Lower lobe of right lung (tissue), 2 donors: ENCODE measurements at regions not wholly inside any gene's neighbourhood (a gene's known extent, or its start where the extent isn't known, plus 50 kb on each side); places are given as distances from the start of the nearest gene placed in this dataset.

Source experiments
- ATAC-seq, 2 donors: fragments of 200-7000 bp; cut with Tn5 transposase; one replicate each; pipeline ENCODE4 v1.9.1; 2020 to 2022; ENCODE audit warnings: mild to moderate bottlenecking in 2 of 2, moderate library complexity in 2 of 2
- DNase-seq: peaks from one replicate; pipeline ENCODE4 v3.0.0-alpha.2; 2020
- H3K27ac ChIP-seq: fragments of 200-600 bp; one replicate; pipeline ENCODE4 v1.8.0; 2022
- H3K27me3 ChIP-seq: fragments of 200-600 bp; one replicate; pipeline ENCODE4 v1.8.0; 2022; ENCODE audit warnings: low read depth
- H3K36me3 ChIP-seq: fragments of 200-600 bp; one replicate; pipeline ENCODE4 v1.8.0; 2022; ENCODE audit warnings: mild to moderate bottlenecking
- H3K4me1 ChIP-seq: fragments of 200-600 bp; one replicate; pipeline ENCODE4 v1.8.0; 2022
- H3K4me3 ChIP-seq: fragments of 200-600 bp; one replicate; pipeline ENCODE4 v1.8.0; 2022; ENCODE audit warnings: mild to moderate bottlenecking
- H3K9me3 ChIP-seq: fragments of 200-600 bp; one replicate; pipeline ENCODE4 v1.8.0; 2022
- CTCF ChIP-seq: fragments of 200-600 bp; IDR thresholded peaks from one replicate; pipeline ENCODE4 v1.8.0; 2022; ENCODE audit warnings: antibody characterized with exemption, mild to moderate bottlenecking
- intact Hi-C: fragments of 100-400 bp; cut with DNase I; formaldehyde crosslinking; loops from one replicate; pipeline ENCODE4 v1.11.0; 2022
- donor health status: DM: no; HTN: yes; CAD: no; lungs with severe emphysema.

GRCh38 chr22:48832592-48832991 is 995.1 kb downstream of the BRD1 start:
- ATAC-seq, result no peak
- no peak for DNase-seq
- TF ChIP-seq CTCF, result no peak
- H3K36me3 ChIP-seq, result no peaks in the 10 kb centered on the region
- intact Hi-C loops, result no loop called here
- H3K9me3 ChIP-seq, result peaks cover 8% of the 10 kb centered on the region
- H3K4me1 ChIP-seq, result no peaks in the 10 kb centered on the region
- H3K27ac ChIP-seq, result no peak overlapping the region
- H3K4me3 ChIP-seq, result no peak overlapping the region
- H3K27me3 ChIP-seq, result peaks cover 12% of the 10 kb centered on the region

- Histone ChIP-seq H3K4me3 (no peak overlapping the region), H3K27ac (no peak overlapping the region), H3K27me3 (peaks cover 29% of the 10 kb centered on the region), H3K36me3 (no peaks in the 10 kb centered on the region), H3K4me1 (no peaks in the 10 kb centered on the region), H3K9me3 (peaks cover 8% of the 10 kb centered on the region)
- DNase-seq (no peak), ATAC-seq (no peak)
- no peak for TF ChIP-seq CTCF
- intact Hi-C loops, result no loop called here
These were observed 997.8 kb downstream of the BRD1 start for GRCh38 chr22:48829908-48830307.

GRCh38 chr22:48828688-48829087 is 999.0 kb downstream of the BRD1 start:
- no peaks in the 10 kb centered on the region for H3K36me3 ChIP-seq
- H3K27me3 ChIP-seq, result peaks cover 36% of the 10 kb centered on the region
- peaks cover 8% of the 10 kb centered on the region for H3K9me3 ChIP-seq
- H3K4me3 ChIP-seq, result no peak overlapping the region
- DNase-seq, result no peak
- no peaks in the 10 kb centered on the region for H3K4me1 ChIP-seq
- intact Hi-C loops, result no loop called here
- TF ChIP-seq CTCF, result no peak
- H3K27ac ChIP-seq, result no peak overlapping the region
- ATAC-seq, result no peak

GRCh38 chr22:48827904-48828555 is 999.6 kb downstream of the BRD1 start:
- H3K4me1 ChIP-seq, result no peaks in the 10 kb centered on the region
- H3K27ac ChIP-seq, result no peak overlapping the region
- intact Hi-C loops, result no loop called here
- no peak overlapping the region for H3K4me3 ChIP-seq
- DNase-seq (no peak), ATAC-seq (peak in 1 of 2 donors; percentile 20)
- peaks cover 33% of the 10 kb centered on the region for H3K27me3 ChIP-seq
- no peaks in the 10 kb centered on the region for H3K36me3 ChIP-seq
- no peak for TF ChIP-seq CTCF
- H3K9me3 ChIP-seq, result peaks cover 8% of the 10 kb centered on the region

- ATAC-seq, result no peak
- Histone ChIP-seq H3K27me3 (peaks cover 36% of the 10 kb centered on the region), H3K4me3 (no peak overlapping the region), H3K36me3 (no peaks in the 10 kb centered on the region), H3K27ac (no peak overlapping the region), H3K4me1 (no peaks in the 10 kb centered on the region), H3K9me3 (peaks cover 5% of the 10 kb centered on the region)
- intact Hi-C loops, result no loop called here
- TF ChIP-seq CTCF, result no peak
- no peak for DNase-seq
These were observed 1000.3 kb downstream of the BRD1 start for GRCh38 chr22:48827268-48827846.
